ENCODE measurements at regions not wholly inside any gene's neighbourhood (a gene's known extent, or its start where the extent isn't known, plus 50 kb on each side); places are given as distances from the start of the nearest gene placed in this dataset.

- TF ChIP-seq CTCF (IDR thresholded peaks at IDR 0.05), result no peak
- TF ChIP-seq POLR2A (IDR thresholded peaks at IDR 0.05), result no peak
These were observed 1327.5 kb upstream of the CDH8 start for GRCh38 chr16:63363738-63364137.

Data from testis (tissue), 2 donors.